ENCODE measurements at regions not wholly inside any gene's neighbourhood (a gene's known extent, or its start where the extent isn't known, plus 50 kb on each side); places are given as distances from the start of the nearest gene placed in this dataset.

DNA sequence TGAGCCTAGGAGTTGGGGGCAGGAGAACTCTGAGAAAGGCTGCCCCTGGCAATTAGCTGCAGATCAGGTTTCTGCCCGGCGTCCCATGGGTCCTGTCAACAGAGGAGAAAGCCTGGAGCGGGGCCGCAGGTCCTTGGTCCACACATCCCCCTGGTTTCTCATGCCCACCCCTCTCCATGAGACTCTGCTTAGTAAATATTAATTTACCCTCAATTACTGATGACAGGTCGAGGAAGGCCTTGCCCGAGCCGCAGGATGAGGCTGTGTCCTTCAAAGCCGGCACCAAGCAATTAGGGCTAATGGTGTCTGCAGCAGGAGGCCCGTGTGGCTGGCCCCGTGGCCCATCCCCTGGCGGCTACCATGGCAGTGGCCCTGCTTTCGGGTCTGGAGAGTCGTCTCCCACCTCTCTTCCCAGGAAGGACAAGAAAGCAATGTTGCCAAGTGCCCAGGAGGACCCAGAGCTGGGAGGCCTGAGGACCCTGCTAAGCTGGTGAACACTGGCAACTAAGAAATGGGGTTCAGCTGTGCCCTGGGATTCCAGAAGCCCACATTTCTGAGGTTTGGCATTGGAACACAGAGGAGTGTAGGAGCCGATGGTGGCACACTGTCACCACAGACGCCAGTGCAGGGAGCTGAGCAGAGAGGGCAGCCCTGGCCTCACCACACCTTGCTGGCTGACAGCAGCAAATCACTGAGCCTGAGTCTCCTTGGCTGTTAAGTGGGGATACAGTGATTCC lies 114.6 kb downstream of the CPZ start:
- no peak for TF ChIP-seq ARNTL (CRISPR knock-in tag; IDR thresholded peaks at IDR 0.05; ENCODE audit: borderline replicate concordance, low read depth)
- TF ChIP-seq, protein P1, sequence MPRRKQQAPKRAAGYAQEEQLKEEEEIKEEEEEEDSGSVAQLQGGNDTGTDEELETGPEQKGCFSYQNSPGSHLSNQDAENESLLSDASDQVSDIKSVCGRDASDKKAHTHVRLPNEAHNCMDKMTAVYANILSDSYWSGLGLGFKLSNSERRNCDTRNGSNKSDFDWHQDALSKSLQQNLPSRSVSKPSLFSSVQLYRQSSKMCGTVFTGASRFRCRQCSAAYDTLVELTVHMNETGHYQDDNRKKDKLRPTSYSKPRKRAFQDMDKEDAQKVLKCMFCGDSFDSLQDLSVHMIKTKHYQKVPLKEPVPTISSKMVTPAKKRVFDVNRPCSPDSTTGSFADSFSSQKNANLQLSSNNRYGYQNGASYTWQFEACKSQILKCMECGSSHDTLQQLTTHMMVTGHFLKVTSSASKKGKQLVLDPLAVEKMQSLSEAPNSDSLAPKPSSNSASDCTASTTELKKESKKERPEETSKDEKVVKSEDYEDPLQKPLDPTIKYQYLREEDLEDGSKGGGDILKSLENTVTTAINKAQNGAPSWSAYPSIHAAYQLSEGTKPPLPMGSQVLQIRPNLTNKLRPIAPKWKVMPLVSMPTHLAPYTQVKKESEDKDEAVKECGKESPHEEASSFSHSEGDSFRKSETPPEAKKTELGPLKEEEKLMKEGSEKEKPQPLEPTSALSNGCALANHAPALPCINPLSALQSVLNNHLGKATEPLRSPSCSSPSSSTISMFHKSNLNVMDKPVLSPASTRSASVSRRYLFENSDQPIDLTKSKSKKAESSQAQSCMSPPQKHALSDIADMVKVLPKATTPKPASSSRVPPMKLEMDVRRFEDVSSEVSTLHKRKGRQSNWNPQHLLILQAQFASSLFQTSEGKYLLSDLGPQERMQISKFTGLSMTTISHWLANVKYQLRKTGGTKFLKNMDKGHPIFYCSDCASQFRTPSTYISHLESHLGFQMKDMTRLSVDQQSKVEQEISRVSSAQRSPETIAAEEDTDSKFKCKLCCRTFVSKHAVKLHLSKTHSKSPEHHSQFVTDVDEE (CRISPR knock-in tag; IDR thresholded peaks at IDR 0.05): no peak
- TF ChIP-seq ZNF8 (CRISPR knock-in tag; IDR thresholded peaks at IDR 0.05): no peak
- no peak for TF ChIP-seq TOX (CRISPR knock-in tag; IDR thresholded peaks at IDR 0.05; ENCODE audit: borderline replicate concordance)
- TF ChIP-seq ZNF70 (CRISPR knock-in tag; IDR thresholded peaks at IDR 0.05): no peak
- TF ChIP-seq, protein P2, sequence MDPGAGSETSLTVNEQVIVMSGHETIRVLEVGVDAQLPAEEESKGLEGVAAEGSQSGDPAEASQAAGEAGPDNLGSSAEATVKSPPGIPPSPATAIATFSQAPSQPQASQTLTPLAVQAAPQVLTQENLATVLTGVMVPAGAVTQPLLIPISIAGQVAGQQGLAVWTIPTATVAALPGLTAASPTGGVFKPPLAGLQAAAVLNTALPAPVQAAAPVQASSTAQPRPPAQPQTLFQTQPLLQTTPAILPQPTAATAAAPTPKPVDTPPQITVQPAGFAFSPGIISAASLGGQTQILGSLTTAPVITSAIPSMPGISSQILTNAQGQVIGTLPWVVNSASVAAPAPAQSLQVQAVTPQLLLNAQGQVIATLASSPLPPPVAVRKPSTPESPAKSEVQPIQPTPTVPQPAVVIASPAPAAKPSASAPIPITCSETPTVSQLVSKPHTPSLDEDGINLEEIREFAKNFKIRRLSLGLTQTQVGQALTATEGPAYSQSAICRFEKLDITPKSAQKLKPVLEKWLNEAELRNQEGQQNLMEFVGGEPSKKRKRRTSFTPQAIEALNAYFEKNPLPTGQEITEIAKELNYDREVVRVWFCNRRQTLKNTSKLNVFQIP (CRISPR knock-in tag; IDR thresholded peaks at IDR 0.05; ENCODE audit: borderline replicate concordance, low read depth): no peak
- TF ChIP-seq CSDC2 (CRISPR knock-in tag; IDR thresholded peaks at IDR 0.05): no peak
- no peak for TF ChIP-seq BACH2 (CRISPR knock-in tag; IDR thresholded peaks at IDR 0.05; ENCODE audit: borderline replicate concordance)
- TF ChIP-seq, protein P3, sequence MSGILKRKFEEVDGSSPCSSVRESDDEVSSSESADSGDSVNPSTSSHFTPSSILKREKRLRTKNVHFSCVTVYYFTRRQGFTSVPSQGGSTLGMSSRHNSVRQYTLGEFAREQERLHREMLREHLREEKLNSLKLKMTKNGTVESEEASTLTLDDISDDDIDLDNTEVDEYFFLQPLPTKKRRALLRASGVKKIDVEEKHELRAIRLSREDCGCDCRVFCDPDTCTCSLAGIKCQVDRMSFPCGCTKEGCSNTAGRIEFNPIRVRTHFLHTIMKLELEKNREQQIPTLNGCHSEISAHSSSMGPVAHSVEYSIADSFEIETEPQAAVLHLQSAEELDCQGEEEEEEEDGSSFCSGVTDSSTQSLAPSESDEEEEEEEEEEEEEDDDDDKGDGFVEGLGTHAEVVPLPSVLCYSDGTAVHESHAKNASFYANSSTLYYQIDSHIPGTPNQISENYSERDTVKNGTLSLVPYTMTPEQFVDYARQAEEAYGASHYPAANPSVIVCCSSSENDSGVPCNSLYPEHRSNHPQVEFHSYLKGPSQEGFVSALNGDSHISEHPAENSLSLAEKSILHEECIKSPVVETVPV (CRISPR knock-in tag; IDR thresholded peaks at IDR 0.05): no peak
- TF ChIP-seq SNAI2 (CRISPR knock-in tag; IDR thresholded peaks at IDR 0.05): no peak
- TF ChIP-seq, protein P4, sequence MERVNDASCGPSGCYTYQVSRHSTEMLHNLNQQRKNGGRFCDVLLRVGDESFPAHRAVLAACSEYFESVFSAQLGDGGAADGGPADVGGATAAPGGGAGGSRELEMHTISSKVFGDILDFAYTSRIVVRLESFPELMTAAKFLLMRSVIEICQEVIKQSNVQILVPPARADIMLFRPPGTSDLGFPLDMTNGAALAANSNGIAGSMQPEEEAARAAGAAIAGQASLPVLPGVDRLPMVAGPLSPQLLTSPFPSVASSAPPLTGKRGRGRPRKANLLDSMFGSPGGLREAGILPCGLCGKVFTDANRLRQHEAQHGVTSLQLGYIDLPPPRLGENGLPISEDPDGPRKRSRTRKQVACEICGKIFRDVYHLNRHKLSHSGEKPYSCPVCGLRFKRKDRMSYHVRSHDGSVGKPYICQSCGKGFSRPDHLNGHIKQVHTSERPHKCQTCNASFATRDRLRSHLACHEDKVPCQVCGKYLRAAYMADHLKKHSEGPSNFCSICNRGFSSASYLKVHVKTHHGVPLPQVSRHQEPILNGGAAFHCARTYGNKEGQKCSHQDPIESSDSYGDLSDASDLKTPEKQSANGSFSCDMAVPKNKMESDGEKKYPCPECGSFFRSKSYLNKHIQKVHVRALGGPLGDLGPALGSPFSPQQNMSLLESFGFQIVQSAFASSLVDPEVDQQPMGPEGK (CRISPR knock-in tag; IDR thresholded peaks at IDR 0.05; ENCODE audit: borderline replicate concordance): no peak
- TF ChIP-seq ZFP30 (CRISPR knock-in tag; IDR thresholded peaks at IDR 0.05): no peak
- no peak for TF ChIP-seq GLIS3 (CRISPR knock-in tag; IDR thresholded peaks at IDR 0.05)
- TF ChIP-seq OSR1 (CRISPR knock-in tag; IDR thresholded peaks at IDR 0.05): no peak
- no peak for TF ChIP-seq ISL1 (CRISPR knock-in tag; IDR thresholded peaks at IDR 0.05)
- TF ChIP-seq ZNF565 (CRISPR knock-in tag; conservative IDR thresholded peaks at IDR 0.05; ENCODE audit: low read depth): no peak
- TF ChIP-seq ESRRG (CRISPR knock-in tag; IDR thresholded peaks at IDR 0.05): no peak
- TF ChIP-seq ZC3H10 (CRISPR knock-in tag; IDR thresholded peaks at IDR 0.05): no peak
- no peak for TF ChIP-seq RARB (CRISPR knock-in tag; IDR thresholded peaks at IDR 0.05)
- no peak for TF ChIP-seq TCF4 (CRISPR knock-in tag; IDR thresholded peaks at IDR 0.05; ENCODE audit: borderline replicate concordance)
- ATAC-seq: no peak

DNA sequence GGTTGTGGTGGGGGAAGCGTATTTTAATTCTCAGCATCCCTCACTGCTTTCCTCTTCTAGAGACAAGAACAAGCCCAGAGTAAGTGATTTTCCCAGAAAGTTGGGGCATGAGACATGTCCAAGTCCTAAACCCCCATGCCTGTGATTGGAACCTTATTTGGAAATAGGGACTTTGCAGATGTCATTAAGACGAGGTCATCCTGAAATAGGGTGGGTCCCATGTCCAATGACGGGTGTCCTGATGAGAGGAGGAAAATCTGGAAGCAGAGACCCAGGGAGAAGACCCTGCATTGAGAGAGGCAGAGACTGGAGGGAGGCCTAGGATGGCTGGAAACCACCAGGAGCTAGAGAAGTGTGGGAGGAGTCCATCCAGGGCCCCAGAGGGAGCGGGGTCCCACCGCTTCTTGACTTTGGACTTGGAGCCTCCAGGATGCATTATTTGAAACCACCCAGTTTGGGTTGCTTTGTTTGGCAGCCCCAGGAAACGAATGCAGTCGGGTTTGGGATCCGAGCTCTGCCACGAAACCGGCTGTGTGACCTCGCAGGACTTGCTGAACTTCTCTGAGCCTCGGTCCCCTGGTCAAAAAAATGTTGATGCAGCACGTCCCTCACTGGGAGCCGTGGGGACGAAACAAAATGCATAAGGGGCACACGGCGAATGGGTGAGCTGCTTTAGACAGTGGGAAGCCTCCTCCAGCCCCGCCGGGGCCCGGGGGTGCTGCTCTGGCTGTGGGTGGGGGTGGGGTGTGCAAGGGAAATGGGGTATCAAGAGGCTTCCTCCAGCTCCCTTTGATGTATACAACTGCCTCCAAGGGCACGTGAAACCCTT lies 113.9 kb downstream of the CPZ start:
- no peak for ATAC-seq
- TF ChIP-seq, protein P2 (CRISPR knock-in tag; IDR thresholded peaks at IDR 0.05; ENCODE audit: borderline replicate concordance, low read depth): no peak
- no peak for TF ChIP-seq ZFP30 (CRISPR knock-in tag; IDR thresholded peaks at IDR 0.05)
- no peak for TF ChIP-seq ZNF8 (CRISPR knock-in tag; IDR thresholded peaks at IDR 0.05)
- no peak for TF ChIP-seq ARNTL (CRISPR knock-in tag; IDR thresholded peaks at IDR 0.05; ENCODE audit: borderline replicate concordance, low read depth)
- no peak for TF ChIP-seq ZNF565 (CRISPR knock-in tag; conservative IDR thresholded peaks at IDR 0.05; ENCODE audit: low read depth)
- TF ChIP-seq ZC3H10 (CRISPR knock-in tag; IDR thresholded peaks at IDR 0.05): no peak
- no peak for TF ChIP-seq BACH2 (CRISPR knock-in tag; IDR thresholded peaks at IDR 0.05; ENCODE audit: borderline replicate concordance)
- TF ChIP-seq PPARA (CRISPR knock-in tag; IDR thresholded peaks at IDR 0.05; ENCODE audit: borderline replicate concordance): no peak
- no peak for TF ChIP-seq GLIS3 (CRISPR knock-in tag; IDR thresholded peaks at IDR 0.05)
- TF ChIP-seq ISL1 (CRISPR knock-in tag; IDR thresholded peaks at IDR 0.05): no peak
- no peak for TF ChIP-seq ESRRG (CRISPR knock-in tag; IDR thresholded peaks at IDR 0.05)
- TF ChIP-seq TCF4 (CRISPR knock-in tag; IDR thresholded peaks at IDR 0.05; ENCODE audit: borderline replicate concordance): no peak
- TF ChIP-seq ZNF70 (CRISPR knock-in tag; IDR thresholded peaks at IDR 0.05): no peak
- no peak for TF ChIP-seq SNAI2 (CRISPR knock-in tag; IDR thresholded peaks at IDR 0.05)
- no peak for TF ChIP-seq OSR1 (CRISPR knock-in tag; IDR thresholded peaks at IDR 0.05)
- TF ChIP-seq, protein P4 (CRISPR knock-in tag; IDR thresholded peaks at IDR 0.05; ENCODE audit: borderline replicate concordance): no peak
- no peak for TF ChIP-seq CSDC2 (CRISPR knock-in tag; IDR thresholded peaks at IDR 0.05)
- TF ChIP-seq, protein P1 (CRISPR knock-in tag; IDR thresholded peaks at IDR 0.05): no peak
